ENCODE measurements at regions not wholly inside any gene's neighbourhood (a gene's known extent, or its start where the extent isn't known, plus 50 kb on each side); places are given as distances from the start of the nearest gene placed in this dataset.

DNA sequence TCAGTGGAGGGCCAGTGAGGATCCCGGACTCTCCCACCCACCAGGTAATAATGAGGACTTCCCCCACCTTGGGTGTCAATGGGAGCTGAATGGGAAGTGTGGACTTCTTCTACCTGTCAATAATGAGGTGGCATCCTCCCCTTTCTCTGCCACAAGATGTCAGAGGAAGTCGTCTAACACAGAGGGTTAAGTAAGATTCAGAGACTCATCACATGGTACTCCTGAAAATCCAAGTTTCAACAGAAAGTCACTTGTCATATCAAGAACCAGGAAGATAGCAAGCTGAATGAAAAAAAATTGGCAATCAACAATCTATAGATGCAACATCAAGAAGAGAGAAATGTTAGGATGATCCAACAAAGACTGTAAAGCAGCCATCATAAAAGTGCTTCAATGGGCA, 150.9 kb upstream of the SVIL start:
- TF ChIP-seq CTCF (conservative IDR thresholded peaks at IDR 0.05; ENCODE audit: low read depth, low read length) (no peak), EZH2 (IDR thresholded peaks at IDR 0.05; ENCODE audit: borderline replicate concordance, low read depth, low read length, poor library complexity, severe bottlenecking) (no peak)

Data from A673 (cell line).